Testis (tissue), 2 donors: ENCODE measurements at regions not wholly inside any gene's neighbourhood (a gene's known extent, or its start where the extent isn't known, plus 50 kb on each side); places are given as distances from the start of the nearest gene placed in this dataset.

Experiments
- POLR2A ChIP-seq: fragments of 450-650 bp; IDR thresholded peaks from one replicate; pipeline ENCODE4 v1.6.1; 2017; ENCODE audit warnings: antibody characterized with exemption, mild to moderate bottlenecking, moderate library complexity
- TF ChIP-seq, protein P1 (sequence below), 3 experiments: fragments of 450-650 bp in 2 of 3; fragments of 200-600 bp in 1 of 3; sonication (generic) in 1 of 3; IDR thresholded peaks; one replicate each; pipeline ENCODE4 v1.5.1; 2016 to 2019; ENCODE audit warnings: antibody characterized with exemption in 3 of 3, mild to moderate bottlenecking in 2 of 3, moderate library complexity in 1 of 3

DNA sequence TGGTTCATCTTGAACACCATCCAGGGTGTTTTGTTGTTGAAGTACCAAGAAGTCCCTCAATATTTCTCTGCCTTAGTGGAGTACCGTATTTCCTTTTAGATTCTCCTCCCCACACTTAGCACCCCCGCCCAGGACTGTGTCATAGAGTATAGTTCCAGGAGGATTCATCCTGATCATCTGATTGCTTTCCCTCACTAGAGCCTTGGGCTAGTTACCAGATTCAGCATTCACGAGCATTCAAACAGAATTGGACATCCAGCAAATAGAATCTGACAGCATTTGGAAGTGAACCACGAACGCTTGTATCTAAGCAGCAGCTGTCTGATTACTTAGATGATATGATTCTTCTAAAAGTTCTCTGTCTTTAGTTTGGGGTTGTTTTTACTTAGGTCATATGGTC, 248.1 kb upstream of the TAS2R1 start:
- TF ChIP-seq, protein P1, sequence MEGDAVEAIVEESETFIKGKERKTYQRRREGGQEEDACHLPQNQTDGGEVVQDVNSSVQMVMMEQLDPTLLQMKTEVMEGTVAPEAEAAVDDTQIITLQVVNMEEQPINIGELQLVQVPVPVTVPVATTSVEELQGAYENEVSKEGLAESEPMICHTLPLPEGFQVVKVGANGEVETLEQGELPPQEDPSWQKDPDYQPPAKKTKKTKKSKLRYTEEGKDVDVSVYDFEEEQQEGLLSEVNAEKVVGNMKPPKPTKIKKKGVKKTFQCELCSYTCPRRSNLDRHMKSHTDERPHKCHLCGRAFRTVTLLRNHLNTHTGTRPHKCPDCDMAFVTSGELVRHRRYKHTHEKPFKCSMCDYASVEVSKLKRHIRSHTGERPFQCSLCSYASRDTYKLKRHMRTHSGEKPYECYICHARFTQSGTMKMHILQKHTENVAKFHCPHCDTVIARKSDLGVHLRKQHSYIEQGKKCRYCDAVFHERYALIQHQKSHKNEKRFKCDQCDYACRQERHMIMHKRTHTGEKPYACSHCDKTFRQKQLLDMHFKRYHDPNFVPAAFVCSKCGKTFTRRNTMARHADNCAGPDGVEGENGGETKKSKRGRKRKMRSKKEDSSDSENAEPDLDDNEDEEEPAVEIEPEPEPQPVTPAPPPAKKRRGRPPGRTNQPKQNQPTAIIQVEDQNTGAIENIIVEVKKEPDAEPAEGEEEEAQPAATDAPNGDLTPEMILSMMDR (IDR thresholded peaks at IDR 0.05): no peak
- TF ChIP-seq POLR2A: no peak
